ENCODE measurements at regions not wholly inside any gene's neighbourhood (a gene's known extent, or its start where the extent isn't known, plus 50 kb on each side); places are given as distances from the start of the nearest gene placed in this dataset.

- Histone ChIP-seq H3K36me3 (no peaks in the 10 kb centered on the region), H3K4me3 (no peak overlapping the region), H3K27me3 (no peaks in the 10 kb centered on the region), H3K4me1 (peaks cover 3 to 43% (median 36%) of the 10 kb centered on the region in 4 donors), H3K27ac (replicated peaks in 1 of 4) (no peak overlapping the region), H3K9me3 (no peaks in the 10 kb centered on the region)
- no peak for DNase-seq (ENCODE audit: extremely low spot score)
- 87% methylated on average over 2 of the region's 2 CpGs for WGBS
- TF ChIP-seq POLR2AphosphoS5 (IDR thresholded peaks at IDR 0.05), result no peak
- TF ChIP-seq CTCF (IDR thresholded peaks at IDR 0.05), result no peak
- TF ChIP-seq EP300 (IDR thresholded peaks at IDR 0.05), result no peak
- TF ChIP-seq POLR2A (IDR thresholded peaks at IDR 0.05; ENCODE audit: low read depth), result no peak
- intact Hi-C loops (cut with DNase I), result no loop called here
Measured at GRCh38 chr12:94700662-94701061, 50.3 kb upstream of the TMCC3 start.

All from esophagus muscularis mucosa (tissue), 4 donors.